ENCODE measurements at regions not wholly inside any gene's neighbourhood (a gene's known extent, or its start where the extent isn't known, plus 50 kb on each side); places are given as distances from the start of the nearest gene placed in this dataset.
"Not testable (repeated sequence)": the region's sequence is repeated elsewhere in the genome, so short reads cannot be mapped to it uniquely, and the experiment has no call there.

DNA sequence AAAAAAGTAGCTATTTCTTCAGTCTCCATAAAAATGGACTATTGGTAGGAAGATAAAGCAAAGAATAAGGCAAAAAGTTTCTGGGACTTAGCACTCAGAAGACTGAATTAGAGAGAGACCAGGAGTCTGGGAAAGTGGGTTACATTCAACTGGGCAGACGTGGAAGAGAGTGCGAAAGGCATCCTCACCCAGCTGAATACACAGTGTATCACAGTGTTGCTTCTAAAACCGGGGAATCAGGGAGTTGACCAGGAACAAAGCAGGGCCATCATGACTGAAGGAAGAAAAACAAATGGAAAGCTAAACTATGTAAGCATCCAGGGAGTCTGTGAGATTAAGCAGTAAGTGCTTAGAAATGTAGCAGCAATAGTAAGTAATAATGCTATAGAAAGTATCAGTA lies 452.9 kb upstream of the MAN1A1 start:
- DNase-seq, result no peak

DNA sequence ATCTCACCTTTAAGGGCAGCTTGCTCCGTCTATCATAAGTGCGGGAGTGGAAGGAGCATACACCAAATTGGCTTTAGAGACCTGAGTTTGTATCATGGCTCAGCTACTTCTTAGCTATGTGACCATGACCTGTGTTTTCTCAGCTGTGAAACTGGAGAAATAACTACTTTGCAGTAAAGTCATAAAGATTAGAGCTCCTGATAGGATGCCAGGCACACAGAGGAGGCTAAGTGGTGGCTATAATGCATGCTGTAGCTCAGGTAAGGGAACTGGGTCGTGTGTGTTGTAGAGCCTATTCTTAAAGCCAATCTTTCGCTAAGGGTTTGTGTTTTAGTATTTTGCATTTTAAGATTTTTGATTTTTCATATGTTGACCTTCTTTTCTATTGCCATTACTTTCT lies 451.5 kb upstream of the MAN1A1 start:
- DNase-seq, result no peak

DNA sequence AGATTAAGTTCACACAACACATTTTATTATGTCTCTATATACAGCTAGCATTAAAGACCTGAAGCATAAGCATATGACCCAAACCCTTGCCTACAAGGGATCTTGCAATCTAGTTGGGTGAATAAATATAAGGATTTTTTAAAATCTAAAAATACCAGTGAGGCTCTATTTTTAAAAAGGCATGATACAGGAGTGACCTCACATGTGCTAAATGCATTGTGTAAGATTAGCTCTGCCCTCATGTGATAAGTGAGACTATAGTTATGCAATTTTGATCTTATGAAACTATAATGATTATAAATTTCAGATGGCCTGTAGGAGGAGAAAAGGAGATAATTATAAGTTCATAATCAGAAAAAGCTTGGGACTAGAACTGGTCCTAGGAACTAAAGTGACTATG lies 451.0 kb upstream of the MAN1A1 start:
- DNase-seq, result no peak

DNA sequence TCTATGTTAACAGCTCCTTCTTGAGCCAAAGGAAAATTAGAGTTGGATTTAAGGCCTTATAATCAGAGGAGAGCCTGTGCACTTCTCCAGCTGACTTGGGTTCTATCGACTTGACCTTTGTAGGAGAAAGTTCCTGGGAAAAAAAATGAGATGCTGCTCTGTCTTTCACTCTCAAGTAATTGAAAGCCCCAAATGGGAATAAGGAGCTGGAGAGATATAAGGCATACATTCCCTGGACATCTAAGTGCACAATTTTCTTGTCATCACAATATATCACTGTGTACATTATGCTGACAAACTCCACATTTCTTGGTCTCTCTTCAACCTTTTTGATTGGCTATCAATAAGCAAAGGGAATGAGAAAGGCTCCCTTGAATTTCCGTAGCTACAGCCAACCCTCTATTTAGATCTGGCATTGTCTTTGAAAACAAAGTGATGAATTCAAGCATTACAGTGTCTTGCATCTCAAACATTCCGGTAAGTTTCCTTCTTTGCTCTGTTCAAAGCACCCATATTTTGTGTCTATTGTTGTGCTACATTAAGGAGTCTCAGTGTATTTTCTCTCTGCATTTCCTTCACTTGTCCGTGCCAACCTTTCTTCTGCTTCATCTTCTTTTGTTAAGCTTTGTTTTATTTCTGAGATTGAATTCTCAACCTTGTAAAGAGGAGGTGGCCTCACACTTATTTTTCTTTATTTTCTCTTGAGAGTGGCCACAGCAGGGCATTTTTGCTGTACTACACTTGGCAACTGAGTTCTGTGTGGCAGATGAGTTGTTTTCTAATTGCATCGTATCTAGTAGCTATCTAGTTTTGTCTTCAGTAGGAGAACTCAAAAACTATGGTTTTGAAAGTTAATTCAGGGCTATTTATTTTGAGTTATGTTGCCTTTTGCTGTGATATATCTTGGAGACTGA lies 450.3 kb upstream of the MAN1A1 start:
- no peak for DNase-seq

DNA sequence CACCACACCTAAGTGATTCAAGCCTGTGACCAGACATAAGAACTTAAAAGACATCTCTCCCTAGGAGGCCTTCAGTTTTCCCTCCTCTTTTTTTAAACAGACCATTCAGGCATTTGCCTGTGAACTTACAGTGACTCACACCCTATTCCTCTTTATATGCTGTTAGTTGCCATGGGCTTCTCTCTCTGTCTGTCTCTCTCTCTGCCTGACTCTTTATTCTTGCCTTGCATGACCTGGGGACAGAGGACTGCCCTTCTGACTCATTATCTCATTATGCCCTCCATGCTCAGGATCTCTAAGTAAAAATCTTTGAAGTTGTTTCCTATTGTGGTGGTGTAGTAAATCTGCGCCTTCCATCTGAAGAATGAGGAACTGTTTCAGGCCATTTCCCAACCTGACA lies 442.2 kb upstream of the MAN1A1 start:
- no peak for DNase-seq

DNA sequence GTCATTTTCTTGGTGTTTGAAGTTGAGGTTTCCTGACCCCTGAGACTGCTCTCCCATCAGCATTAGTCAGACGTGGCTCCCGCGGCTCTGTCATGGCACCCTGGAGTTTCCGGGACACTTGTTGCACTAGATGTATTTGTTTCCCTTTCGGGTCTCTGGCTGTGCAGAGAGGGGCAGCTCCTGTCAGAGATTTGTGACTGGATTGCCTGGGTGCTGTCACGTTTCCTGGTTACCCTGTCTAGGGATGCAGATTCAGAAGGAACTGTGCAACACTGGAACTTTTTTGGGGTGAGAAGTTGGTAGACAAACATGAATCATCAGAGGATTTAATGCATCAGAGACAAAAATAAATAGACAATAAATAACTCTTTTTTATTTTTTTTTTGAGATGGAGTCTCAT lies 431.8 kb upstream of the MAN1A1 start:
- no peak for DNase-seq

DNA sequence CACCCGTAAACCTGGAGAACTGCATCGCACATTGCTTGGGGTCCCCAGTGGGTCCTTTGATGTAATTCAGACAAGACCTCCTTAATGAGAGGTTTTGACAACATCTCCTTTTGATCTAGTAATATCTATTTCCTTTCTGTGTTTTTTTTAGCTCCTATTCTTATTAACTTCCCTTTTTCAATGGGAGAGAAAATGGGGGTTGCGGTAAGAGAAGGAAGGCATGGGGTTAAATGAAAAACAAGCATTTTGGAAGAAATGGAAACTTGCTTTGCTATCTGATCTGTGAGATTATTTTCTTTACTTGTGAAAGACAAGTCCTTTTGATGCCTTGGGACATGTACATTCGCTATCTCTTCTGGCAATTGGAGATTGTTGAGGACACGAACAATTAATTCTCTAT lies 418.6 kb upstream of the MAN1A1 start:
- DNase-seq, result no peak

DNA sequence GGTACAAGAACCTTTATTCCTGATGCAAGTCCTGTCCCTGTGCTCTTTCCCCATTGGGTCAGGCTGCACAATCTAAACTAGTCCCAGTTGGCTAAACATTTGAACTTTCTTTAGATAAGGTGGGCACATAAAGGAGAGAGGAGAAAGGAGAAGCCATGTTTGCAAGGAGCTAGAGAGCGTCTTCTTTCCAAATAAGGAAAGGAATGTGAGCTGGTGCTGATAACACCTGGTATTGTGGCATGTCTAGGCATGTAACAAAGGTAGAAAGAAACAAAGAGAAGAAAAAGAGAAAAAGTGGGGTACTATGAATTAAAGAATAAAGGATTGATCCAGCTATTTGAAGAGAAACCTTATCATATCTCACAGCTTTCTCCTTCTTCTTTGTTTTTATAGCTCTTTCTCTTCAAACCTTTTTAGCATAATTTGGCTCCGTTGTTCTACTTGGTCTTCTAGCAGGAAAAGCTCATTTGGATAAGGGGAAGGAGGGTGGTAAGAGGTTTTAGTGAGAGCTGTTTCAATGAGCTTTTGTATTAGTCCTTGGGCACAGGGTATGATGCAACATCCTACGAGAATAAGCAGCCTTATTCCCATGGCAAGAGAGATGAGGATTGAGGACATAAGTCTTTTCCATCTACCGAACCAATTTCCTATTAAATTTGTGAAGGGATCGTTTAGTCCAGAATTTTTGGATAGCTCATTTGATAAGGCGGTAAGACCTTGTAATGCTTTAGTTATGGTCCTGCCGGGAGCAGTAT lies 415.5 kb upstream of the MAN1A1 start:
- DNase-seq, result no peak

DNA sequence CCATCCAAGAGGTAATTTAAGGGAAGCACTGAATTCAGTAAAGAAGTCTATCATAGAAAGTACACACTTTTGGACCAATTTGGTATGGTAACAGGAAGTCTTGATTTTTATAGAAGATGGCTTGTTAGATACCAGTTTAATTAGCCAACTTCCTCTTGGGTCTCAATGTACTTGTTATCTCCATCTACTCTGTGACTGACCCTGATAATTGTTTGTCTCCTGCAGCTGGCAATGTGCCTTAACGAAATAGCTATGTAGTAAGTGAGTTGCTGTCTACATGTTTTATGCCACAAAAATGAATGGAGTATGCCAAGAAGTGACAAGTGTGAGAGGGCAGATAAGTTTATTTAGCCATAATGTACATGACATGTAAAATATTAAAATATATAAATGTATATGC lies 410.5 kb upstream of the MAN1A1 start:
- no peak for DNase-seq

DNA sequence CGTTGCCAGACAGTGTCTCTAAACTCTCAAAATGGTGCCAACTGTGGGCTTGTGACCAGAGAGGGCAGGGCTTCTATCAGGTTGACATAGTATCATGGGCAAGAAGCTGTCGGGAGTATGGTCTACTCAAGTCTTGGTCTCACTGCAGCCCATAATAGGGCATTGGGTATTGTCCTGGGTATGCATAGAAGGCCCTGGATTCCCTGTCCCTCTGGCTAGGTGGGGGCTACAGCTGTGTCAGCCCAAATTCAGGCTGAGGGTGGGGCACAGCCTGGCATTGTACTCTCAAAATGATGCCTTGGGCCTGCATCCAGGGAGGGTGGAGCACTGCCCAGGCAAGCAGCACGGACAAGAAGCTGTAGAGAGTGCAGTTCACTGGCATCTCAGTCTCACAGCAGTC lies 408.8 kb upstream of the MAN1A1 start:
- DNase-seq, result no peak

DNA sequence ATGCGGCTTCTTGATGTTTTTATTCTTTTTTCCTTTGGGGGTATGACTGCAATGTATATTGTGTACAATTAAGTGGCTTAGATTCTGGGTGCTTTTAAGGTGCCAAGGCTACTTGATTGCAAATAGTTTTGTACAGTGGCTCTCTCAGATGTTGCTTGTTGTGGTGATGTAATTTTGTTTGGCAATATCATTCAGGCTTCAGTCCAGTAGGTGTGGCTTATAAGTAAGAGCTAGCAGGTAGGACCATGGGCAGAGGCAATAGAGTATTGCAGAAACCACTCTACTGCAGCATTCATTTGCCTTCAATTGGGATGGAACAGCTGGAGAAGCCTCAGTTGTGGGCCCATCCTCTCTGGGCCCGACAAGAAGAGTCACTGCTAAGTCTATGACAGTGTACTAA lies 407.9 kb upstream of the MAN1A1 start:
- no peak for DNase-seq

DNA sequence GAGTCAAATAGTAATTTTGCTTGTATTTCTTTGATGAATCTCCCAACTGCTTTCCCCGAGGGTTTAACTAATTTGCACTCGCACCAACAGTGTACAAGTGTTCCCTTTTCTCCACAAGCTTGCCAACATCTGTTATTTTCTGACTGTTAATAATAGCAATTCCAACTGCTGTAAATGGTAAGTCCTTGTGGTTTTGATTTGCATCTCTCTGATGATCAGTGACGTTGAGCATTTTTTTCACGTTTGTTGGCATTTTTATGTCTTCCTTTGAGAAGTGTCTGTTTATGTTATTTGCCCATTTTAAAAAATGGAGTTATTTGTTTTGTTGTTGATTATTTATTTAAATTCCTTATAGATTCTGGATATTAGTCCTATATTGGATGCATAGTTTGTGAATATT lies 399.8 kb upstream of the MAN1A1 start:
- no peak for DNase-seq

DNA sequence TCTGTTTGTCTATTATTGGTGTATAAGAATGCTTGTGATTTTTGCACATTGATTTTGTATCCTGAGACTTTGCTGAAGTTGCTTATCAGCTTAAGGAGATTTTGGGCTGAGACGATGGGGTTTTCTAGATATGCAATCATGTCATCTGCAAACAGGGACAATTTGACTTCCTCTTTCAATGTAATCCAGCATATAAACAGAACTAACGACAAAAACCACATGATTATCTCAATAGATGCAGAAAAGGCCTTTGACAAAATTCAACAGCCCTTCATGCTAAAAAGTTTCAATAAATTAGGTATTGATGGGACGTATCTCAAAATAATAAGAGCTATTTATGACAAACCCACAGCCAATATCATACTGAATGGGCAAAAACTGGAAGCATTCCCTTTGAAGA lies 399.0 kb upstream of the MAN1A1 start:
- not testable (repeated sequence) for DNase-seq

DNA sequence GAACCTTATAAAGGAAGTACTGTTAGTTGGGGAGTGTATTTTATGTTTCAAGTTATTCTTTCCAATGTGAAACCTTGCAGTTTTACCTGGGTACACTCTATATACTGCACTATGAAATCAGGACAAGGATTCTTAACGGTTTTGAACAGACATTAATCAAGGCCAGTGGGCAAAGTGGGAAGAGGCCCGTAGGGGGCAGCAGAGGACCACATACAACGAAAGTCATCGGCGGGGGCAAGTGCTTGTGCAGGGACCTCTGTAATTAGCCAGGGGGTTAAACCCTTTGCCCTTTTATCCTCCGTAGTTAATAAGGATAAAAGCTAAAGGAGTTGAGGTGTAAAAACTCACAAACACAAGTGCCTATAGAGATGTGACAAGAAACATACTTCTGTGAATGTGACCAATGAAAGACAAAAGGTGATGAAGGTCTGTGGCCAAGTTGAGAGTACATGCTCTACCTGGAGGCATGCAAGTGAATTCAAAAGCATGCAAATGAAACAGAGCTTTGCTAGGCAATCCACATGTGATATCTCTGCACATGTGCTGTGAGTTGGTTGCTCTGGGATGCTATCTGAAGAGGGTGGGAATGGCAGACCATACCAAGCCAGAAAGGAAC lies 392.7 kb upstream of the MAN1A1 start:
- DNase-seq, result peak; percentile 29

DNA sequence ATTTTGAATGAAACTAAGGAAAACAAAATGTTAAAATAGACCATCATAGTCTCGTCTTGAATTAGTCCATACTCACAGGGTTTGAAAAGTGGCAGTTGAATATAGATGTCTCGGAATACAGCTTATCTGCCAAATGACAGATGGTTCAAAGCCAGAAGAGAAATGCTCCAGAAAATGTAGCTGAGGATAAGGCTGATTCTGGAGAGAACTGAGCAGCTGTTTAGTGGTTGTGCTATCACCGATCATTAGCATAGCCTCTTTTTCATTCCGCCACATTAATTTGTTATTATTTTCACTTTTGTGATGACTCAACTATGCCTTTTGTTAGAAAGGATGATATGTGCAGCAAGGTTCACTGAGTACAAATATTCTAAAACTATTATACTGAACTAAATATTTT lies 390.2 kb upstream of the MAN1A1 start:
- no peak for DNase-seq

DNA sequence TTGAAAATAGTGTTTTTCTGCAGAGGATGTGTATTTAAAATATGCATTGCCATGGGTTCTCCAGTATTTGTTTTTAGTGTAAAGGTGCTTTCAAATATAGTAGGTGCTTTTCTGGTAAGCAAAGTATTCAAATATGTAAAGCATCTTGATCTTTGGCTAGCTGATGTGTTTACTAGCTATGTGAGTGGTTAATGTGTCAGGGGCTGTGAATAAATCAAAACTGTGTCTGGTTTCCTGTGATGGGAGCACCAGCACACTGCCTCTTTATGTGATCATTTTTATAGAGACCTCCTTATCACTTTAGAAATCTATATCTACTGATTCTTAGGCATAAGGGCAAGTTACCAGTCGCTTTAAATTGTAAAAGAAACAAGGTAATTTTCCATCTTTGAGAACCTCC lies 388.9 kb upstream of the MAN1A1 start:
- DNase-seq, result no peak

DNA sequence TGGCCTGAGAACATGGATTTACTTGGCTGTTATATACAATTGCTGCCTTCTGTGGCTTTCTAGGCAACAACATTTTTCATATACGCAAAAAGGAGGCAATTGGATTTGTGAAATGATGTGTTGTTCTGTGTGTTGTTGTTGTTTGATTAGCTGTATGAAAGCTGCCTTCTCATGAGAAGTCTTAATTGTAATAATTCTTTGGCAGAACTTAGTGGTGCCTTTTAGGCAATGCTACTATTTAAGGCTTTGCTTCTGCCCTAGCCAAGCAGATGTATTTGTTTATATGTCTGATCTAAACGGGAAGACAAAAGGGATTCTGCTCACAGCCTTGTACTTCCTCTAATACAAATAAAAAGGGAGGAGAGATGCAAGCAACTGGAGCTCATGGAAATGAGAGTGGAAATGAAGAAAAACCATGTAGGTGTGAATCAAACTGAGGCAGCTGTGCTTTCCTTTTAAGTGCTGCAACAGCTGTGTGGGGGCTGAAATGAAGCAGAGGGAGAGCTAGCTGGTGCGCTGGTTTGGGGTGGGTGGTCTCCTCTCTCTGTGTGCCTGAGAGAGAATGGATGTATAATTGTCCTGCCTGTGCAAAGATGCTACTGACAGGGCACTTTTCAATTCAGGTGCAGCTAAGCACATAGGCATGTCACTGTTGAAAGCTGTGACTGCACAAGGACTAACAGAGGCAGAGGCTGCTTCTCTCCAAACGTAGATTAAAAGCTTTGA lies 386.9 kb upstream of the MAN1A1 start:
- no peak for DNase-seq

DNA sequence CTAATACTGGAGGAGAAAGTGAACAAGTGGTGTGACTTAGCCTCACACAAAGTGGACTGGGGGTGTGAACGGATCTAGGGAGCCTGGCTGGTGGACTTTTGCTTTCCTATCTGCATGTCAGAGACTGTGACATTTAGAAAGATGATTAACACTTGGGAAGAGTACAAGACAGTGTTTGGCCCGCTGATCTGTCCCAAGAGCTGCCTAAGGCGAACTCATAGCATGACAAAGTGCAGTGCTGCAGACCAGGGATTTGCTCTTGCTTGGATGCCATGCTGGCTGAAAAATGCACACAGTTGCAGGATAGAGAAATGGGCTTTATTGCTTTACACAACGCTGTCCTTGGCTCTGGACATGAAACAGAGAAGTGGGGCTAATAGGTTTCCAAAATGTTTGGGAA lies 386.0 kb upstream of the MAN1A1 start:
- DNase-seq, result no peak

DNA sequence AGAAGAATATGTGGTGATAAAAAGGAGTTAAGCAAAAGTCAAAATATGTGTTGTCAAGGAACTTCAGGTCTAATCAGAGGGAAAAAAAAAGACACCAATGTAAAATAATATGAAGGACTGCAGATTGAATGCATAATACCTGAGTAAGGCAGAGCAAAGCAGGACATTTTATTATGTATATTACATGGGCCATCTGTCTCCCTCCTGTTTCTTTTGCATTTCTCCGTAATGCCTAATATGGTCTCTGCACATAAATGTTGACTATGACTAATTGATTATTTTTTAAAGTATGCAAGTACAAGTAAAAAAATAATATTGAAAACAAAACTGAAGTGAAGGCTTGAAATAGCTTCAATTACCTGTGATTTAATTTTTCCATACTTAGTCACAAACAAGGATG lies 384.7 kb upstream of the MAN1A1 start:
- DNase-seq, result no peak

DNA sequence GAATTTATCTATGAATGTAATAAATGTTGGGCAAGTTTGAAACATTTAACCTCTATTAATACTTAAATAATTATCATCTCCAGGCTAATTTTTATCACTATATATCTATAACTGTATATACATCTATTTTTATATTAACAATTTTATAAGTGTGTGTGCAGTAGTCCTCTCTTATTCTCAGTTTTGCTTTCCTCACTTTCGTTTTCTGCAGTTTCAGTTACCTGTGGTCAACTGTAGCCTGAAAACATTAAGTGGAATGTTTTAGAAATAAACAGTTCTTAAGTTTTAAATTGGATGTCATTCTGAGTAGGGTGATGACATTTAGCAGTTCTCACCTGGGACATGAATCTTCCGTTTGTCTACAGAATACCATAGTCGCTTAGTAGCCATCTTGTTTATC lies 379.4 kb upstream of the MAN1A1 start:
- DNase-seq, result no peak

DNA sequence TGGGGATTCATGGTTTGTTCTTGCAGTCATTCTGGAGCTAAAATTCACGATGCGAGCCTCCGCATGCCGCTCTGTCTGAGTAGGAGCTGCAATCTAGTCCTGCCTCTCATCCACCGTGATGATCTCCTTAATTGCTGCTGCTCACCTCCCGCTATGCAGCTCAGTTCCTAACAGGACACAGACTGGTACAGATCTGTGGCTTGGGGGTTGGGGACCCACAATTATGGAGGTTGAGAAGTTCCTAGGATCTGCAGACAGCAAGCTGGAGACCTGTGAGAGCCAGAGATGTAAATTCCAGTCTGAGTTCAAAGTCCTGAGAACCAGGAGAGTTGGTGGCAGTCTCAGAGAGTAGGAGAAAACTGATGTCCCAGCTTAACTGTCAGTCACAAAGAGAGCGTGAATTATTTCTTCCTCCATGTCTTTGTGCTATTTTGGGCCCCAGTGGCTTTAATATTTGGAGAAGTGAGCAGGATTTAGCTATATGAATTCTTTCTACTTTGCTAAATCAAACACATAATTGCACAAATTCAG lies 378.7 kb upstream of the MAN1A1 start:
- DNase-seq, result no peak

All from renal pelvis (tissue), 1 donor.